Brain microvascular endothelial cell (primary cell): ENCODE measurements at regions not wholly inside any gene's neighbourhood (a gene's known extent, or its start where the extent isn't known, plus 50 kb on each side); places are given as distances from the start of the nearest gene placed in this dataset.

Experiments used
- DNase-seq: peaks from one replicate; pipeline ENCODE4 v3.0.0-alpha.2; 2020
- H3K27ac ChIP-seq: fragments of 250-450 bp; sonication (Bioruptor Pico); 2 replicates; pipeline ENCODE4 v1.5.1; 2020; ENCODE audit warnings: mild to moderate bottlenecking, moderate library complexity
- H3K27me3 ChIP-seq: fragments of 250-450 bp; sonication (Bioruptor Pico); replicated peaks from 2 replicates; pipeline ENCODE4 v1.5.1; 2020; ENCODE audit warnings: mild to moderate bottlenecking
- H3K36me3 ChIP-seq: fragments of 250-450 bp; sonication (Bioruptor Pico); replicated peaks from 2 replicates; pipeline ENCODE4 v1.5.1; 2020; ENCODE audit warnings: mild to moderate bottlenecking
- H3K4me3 ChIP-seq: 2 replicates; pipeline ENCODE4 v1.5.1; 2011; ENCODE audit warnings: low read depth, mild to moderate bottlenecking, control low read depth, low read length, moderate library complexity
- CTCF ChIP-seq: IDR thresholded peaks from 2 replicates; pipeline ENCODE4 v1.5.1; 2011; ENCODE audit warnings: low read depth, mild to moderate bottlenecking, moderate library complexity, low read length, control low read depth, inconsistent platforms; ENCODE audit errors: missing control alignments
- in situ Hi-C: cut with HindIII; loops from 2 replicates; pipeline ENCODE4 v1.10.0; 2017; ENCODE audit warnings: low sequenced_read_pairs, low pct_ligation_motif_present

GRCh38 chr1:112284796-112285195, 111.2 kb upstream of the CTTNBP2NL start:
- in situ Hi-C loops, result no loop called here
- H3K27me3 ChIP-seq, result no peaks in the 10 kb centered on the region

DNA sequence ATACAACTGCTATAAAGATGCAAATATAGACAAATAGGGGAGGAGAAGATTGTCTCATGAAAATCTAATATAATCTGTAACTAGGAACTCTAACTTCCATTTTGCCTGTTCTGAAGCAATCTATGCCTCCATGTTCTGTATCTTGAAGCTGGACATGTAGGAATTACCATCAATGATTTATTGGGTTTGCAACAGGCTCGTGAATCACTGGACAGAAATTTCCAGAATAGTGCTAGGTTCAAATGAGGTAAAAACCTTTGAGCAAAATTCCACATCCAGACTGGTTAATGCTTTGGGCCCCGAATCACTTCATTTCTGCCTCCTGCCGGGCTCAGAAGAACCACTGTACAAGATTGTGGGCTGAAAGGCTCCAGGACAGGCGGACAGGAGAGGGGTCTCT, 110.7 kb upstream of the CTTNBP2NL start:
- in situ Hi-C loops, result no loop called here
- no peak overlapping the region for H3K4me3 ChIP-seq

More at GRCh38 chr1:112284796-112285195, 111.2 kb upstream of the CTTNBP2NL start:
- TF ChIP-seq CTCF, result no peak
- no peak for DNase-seq
- H3K36me3 ChIP-seq, result no peaks in the 10 kb centered on the region
- no peak overlapping the region for H3K4me3 ChIP-seq
- H3K27ac ChIP-seq, result no peak overlapping the region

GRCh38 chr1:112285746-112286145, 110.3 kb upstream of the CTTNBP2NL start:
- no peak for TF ChIP-seq CTCF
- no peaks in the 10 kb centered on the region for H3K27me3 ChIP-seq

More for the DNA sequence above, 110.7 kb upstream of the CTTNBP2NL start:
- H3K27me3 ChIP-seq, result no peaks in the 10 kb centered on the region
- no peak for TF ChIP-seq CTCF
- no peaks in the 10 kb centered on the region for H3K36me3 ChIP-seq
- H3K27ac ChIP-seq, result no peak overlapping the region
- DNase-seq, result no peak

DNA sequence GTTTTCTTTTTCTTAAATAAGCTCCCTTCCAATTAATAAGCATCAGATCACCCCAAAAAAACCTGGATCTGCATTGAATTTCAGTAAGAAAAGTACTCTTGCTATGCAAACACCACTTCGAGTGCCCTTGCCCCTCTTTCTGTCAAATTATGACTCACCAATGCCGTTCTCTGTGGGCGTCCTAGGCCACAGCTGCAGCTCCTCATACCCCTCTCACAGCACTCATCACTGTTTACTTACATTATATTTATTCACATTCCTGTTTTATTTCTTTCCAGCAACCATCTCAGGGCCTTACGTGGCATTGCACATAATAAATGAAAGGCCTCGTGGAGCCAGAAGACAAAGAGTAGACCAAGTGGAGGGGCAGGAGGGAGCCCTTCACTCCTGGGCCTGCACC, 99.1 kb upstream of the CTTNBP2NL start:
- no peak overlapping the region for H3K27ac ChIP-seq
- in situ Hi-C loops, result no loop called here
- H3K4me3 ChIP-seq, result no peak overlapping the region
- DNase-seq, result peak; percentile 2
- no peak for TF ChIP-seq CTCF
- H3K27me3 ChIP-seq, result no peaks in the 10 kb centered on the region
- H3K36me3 ChIP-seq, result no peaks in the 10 kb centered on the region

More at GRCh38 chr1:112285746-112286145, 110.3 kb upstream of the CTTNBP2NL start:
- H3K36me3 ChIP-seq, result no peaks in the 10 kb centered on the region
- no peak overlapping the region for H3K4me3 ChIP-seq
- in situ Hi-C loops, result no loop called here
- no peak overlapping the region for H3K27ac ChIP-seq
- no peak for DNase-seq

- Histone ChIP-seq H3K27me3 (no peaks in the 10 kb centered on the region), H3K36me3 (no peaks in the 10 kb centered on the region), H3K4me3 (no peak overlapping the region), H3K27ac (no peak overlapping the region)
- in situ Hi-C loops, result no loop called here
- no peak for DNase-seq
- no peak for TF ChIP-seq CTCF
These were observed 98.5 kb upstream of the CTTNBP2NL start for GRCh38 chr1:112297536-112297935.

- TF ChIP-seq CTCF, result peak; percentile 80
- in situ Hi-C loops, result no loop called here
- DNase-seq, result peak; percentile 53
- no peaks in the 10 kb centered on the region for H3K27me3 ChIP-seq
- H3K4me3 ChIP-seq, result no peak overlapping the region
- no peaks in the 10 kb centered on the region for H3K36me3 ChIP-seq
- no peak overlapping the region for H3K27ac ChIP-seq
These were observed 97.5 kb upstream of the CTTNBP2NL start for GRCh38 chr1:112298558-112298957.
